ENCODE measurements at regions not wholly inside any gene's neighbourhood (a gene's known extent, or its start where the extent isn't known, plus 50 kb on each side); places are given as distances from the start of the nearest gene placed in this dataset.

DNA sequence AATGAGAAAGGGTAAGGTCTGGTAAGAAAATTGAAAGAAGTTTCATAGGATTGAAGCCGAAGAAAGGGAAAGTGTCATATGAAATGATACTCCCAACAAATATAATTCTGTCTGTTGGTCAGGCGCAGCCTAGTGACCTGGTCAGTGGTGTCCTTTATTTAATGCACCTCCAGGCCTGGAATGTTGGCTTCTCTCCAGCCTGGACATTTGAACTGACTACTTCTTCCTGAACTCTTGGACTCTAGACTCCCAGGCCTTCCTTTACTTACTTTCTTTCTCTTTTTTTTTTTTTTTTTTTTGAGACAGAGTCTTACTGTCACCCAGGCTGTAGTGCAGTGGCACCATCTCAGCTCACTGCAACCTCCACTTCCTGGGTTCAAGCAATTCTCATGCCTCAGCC lies 1381.5 kb upstream of the WWC1 start:
- TF ChIP-seq, protein P1, sequence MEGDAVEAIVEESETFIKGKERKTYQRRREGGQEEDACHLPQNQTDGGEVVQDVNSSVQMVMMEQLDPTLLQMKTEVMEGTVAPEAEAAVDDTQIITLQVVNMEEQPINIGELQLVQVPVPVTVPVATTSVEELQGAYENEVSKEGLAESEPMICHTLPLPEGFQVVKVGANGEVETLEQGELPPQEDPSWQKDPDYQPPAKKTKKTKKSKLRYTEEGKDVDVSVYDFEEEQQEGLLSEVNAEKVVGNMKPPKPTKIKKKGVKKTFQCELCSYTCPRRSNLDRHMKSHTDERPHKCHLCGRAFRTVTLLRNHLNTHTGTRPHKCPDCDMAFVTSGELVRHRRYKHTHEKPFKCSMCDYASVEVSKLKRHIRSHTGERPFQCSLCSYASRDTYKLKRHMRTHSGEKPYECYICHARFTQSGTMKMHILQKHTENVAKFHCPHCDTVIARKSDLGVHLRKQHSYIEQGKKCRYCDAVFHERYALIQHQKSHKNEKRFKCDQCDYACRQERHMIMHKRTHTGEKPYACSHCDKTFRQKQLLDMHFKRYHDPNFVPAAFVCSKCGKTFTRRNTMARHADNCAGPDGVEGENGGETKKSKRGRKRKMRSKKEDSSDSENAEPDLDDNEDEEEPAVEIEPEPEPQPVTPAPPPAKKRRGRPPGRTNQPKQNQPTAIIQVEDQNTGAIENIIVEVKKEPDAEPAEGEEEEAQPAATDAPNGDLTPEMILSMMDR (IDR thresholded peaks at IDR 0.05), result no peak
- TF ChIP-seq POLR2A (IDR thresholded peaks at IDR 0.05), result no peak
